Muscle of leg (tissue), 3 donors: ENCODE measurements at regions not wholly inside any gene's neighbourhood (a gene's known extent, or its start where the extent isn't known, plus 50 kb on each side); places are given as distances from the start of the nearest gene placed in this dataset.

Experiments
- DNase-seq: peaks from one replicate; pipeline ENCODE4 v3.0.0; 2013
- H3K27ac ChIP-seq: one replicate; pipeline ENCODE4 v1.5.1; 2013; ENCODE audit warnings: mild to moderate bottlenecking, low read length, control low read depth
- H3K27me3 ChIP-seq: one replicate; pipeline ENCODE4 v1.6.1; 2013; ENCODE audit warnings: low read length; ENCODE audit not compliant: control insufficient read depth, insufficient read depth
- H3K36me3 ChIP-seq: one replicate; pipeline ENCODE4 v1.6.1; 2013; ENCODE audit warnings: low read length; ENCODE audit not compliant: control insufficient read depth, insufficient read depth
- H3K4me1 ChIP-seq: one replicate; pipeline ENCODE4 v1.6.1; 2013; ENCODE audit warnings: low read length; ENCODE audit not compliant: control insufficient read depth, insufficient read depth
- H3K4me3 ChIP-seq: one replicate; pipeline ENCODE4 v1.5.1; 2013; ENCODE audit warnings: low read length, control low read depth
- H3K9me3 ChIP-seq: replicated peaks from 2 replicates; pipeline ENCODE4 v1.6.1; 2013; ENCODE audit warnings: low read depth, low read length; ENCODE audit not compliant: control insufficient read depth
- WGBS: methylation state at CpG from one replicate; pipeline ENCODE4 v1.1.5; 2013; ENCODE audit warnings: missing lambda C conversion rate; ENCODE audit not compliant: insufficient coverage; 5-methylcytosine and 5-hydroxymethylcytosine counted together

DNA sequence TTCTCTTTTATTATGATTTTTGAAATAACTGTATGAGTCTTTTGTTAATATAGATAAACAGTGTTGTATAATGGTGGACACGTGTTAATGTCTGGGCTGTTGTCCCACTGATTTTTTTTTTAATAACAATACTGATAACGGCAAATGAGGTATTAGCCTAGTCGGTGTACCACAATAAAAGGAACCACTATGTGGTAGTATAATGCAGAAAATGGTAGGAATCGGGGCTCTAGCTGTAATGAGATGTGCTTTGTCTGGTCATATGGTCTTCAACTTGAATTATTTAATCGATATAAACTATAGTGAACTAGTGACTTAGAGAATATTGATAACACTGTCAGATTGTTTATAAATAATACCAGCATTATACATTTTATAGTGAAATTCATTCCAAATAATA is 517.9 kb upstream of the SPHKAP start:
- no peak overlapping the region for H3K4me3 ChIP-seq
- peak; percentile 58 for DNase-seq
- no peaks in the 10 kb centered on the region for H3K36me3 ChIP-seq
- no peaks in the 10 kb centered on the region for H3K27me3 ChIP-seq
- H3K4me1 ChIP-seq = no peaks in the 10 kb centered on the region
- H3K27ac ChIP-seq = no peak overlapping the region
- H3K9me3 ChIP-seq = no peaks in the 10 kb centered on the region
- WGBS = no CpG with 5 or more reads among the region's 5 CpGs

DNA sequence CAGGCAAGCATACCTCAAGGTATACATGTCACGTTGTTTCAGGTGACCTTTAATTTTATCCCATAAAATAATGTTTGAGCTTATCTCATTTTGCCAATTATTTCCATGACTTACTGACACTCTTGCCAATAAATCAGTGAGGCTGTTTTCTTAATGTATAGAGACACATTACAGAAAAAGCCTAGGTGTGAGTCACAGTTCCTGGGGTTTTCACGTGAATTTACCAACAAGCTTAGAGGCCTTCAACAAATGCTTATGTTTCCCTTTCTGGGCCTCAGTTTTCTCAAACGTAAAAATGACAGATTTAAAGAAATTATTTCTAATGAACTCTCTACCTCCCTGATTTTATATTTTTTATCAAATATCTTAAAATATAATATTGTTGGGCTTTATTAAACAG is 517.5 kb upstream of the SPHKAP start:
- no peaks in the 10 kb centered on the region for H3K4me1 ChIP-seq
- H3K27me3 ChIP-seq = no peaks in the 10 kb centered on the region
- no peak overlapping the region for H3K4me3 ChIP-seq
- no peak for DNase-seq
- H3K27ac ChIP-seq = no peak overlapping the region
- no peaks in the 10 kb centered on the region for H3K9me3 ChIP-seq
- no CpG with 5 or more reads among the region's 3 CpGs for WGBS
- no peaks in the 10 kb centered on the region for H3K36me3 ChIP-seq

DNA sequence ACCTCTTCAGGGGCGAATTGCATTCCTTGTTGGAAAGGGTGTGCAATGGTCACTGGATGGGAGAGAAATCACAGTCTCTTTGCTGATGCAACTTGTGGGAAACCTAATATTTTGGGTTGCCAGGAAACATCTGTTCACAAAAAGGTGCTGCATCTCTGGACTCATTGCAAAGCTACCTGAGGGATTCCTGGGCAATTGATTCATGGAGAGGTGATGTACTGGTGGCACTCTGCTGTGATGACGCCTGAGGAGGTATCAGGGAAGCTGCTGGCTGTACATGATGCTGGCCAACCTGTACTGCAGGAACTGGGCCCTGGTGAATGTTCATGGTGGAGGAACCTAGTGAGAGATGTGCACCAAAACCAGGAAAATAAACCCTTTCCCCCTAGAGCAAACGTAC is 516.0 kb upstream of the SPHKAP start:
- Histone ChIP-seq H3K36me3 (no peaks in the 10 kb centered on the region), H3K9me3 (no peaks in the 10 kb centered on the region), H3K4me3 (no peak overlapping the region), H3K4me1 (no peaks in the 10 kb centered on the region), H3K27me3 (no peaks in the 10 kb centered on the region), H3K27ac (no peak overlapping the region)
- DNase-seq = no peak
- no CpG with 5 or more reads among the region's 3 CpGs for WGBS

DNA sequence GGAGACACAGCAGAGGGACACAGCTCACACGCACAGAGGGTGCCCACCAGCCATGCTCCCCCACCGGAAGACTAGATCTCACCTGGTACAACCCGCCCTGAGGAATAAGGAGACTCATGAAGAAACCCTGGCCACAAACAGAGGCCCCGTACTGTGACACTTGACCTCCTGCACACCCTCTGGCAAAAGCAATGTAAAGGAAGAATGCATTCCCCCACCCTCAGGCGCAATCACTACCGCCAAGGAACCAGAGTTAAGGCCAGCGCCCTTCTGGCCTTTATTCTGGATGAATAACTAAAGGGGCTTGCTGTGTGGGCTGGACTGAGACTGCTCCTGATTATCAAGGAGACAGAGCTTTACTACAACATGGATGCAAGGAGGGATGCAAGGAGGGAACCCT is 509.2 kb upstream of the SPHKAP start:
- Histone ChIP-seq H3K4me1 (peaks cover 2% of the 10 kb centered on the region), H3K36me3 (no peaks in the 10 kb centered on the region), H3K4me3 (no peak overlapping the region), H3K27me3 (no peaks in the 10 kb centered on the region), H3K27ac (no peak overlapping the region), H3K9me3 (no peaks in the 10 kb centered on the region)
- no peak for DNase-seq
- WGBS = 76% methylated on average over 3 of the region's 7 CpGs

DNA sequence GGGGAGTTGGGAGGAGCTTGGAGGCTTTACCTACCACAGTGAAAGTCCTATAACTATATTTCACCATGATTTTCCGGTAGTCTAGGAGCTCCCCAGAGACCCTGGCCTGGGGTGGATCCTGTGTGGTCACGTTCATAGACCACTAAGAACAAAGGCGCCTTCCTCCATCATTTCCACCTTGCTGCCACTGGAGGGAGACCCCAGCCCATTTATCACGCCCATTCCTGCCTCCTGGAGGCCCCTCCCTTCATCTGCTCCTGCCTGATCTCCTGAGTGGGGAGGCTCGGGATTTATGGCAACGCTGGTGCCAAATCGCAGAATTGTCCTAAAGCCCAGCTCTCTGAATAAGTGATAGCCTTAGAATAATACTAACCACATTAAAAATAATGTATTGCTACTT is 507.6 kb upstream of the SPHKAP start:
- Histone ChIP-seq H3K27me3 (no peaks in the 10 kb centered on the region), H3K9me3 (no peaks in the 10 kb centered on the region), H3K36me3 (no peaks in the 10 kb centered on the region), H3K27ac (no peak overlapping the region), H3K4me3 (no peak overlapping the region), H3K4me1 (peaks cover 2% of the 10 kb centered on the region)
- peak; percentile 61 for DNase-seq
- no CpG with 5 or more reads among the region's 7 CpGs for WGBS

DNA sequence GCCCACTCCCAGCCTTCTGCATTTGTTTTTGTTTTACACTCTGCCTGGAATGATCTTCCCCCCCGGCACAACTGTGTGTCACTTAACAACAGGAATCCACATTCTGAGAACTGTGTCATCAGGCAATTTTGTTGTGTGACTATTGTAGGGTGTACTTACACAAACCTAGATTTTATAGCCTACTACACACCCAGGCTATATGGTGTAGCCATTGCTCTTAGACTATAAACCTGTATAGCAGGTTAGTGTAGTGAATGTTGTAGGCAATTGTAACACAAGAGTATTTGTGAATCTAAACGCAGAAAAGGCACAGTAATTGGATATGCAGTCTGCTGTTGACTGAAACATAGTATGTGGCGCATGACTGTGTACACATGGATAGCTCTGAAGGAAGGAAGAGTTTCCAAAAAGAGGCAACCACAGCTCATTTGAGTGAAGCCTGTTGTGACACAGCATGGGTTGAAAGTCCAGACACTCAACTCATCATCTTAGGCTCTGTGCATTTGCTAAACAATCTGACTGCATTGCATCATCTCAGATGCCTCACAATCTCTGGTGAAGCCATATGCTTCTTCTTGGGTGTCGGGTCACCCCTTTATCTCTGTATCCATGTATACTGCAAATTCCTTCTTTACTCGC is 506.6 kb upstream of the SPHKAP start:
- no peak for DNase-seq
- Histone ChIP-seq H3K9me3 (no peaks in the 10 kb centered on the region), H3K4me3 (no peak overlapping the region), H3K36me3 (no peaks in the 10 kb centered on the region), H3K27me3 (no peaks in the 10 kb centered on the region), H3K4me1 (peaks cover 2% of the 10 kb centered on the region), H3K27ac (no peak overlapping the region)
- 83% methylated on average over 4 of the region's 5 CpGs for WGBS

DNA sequence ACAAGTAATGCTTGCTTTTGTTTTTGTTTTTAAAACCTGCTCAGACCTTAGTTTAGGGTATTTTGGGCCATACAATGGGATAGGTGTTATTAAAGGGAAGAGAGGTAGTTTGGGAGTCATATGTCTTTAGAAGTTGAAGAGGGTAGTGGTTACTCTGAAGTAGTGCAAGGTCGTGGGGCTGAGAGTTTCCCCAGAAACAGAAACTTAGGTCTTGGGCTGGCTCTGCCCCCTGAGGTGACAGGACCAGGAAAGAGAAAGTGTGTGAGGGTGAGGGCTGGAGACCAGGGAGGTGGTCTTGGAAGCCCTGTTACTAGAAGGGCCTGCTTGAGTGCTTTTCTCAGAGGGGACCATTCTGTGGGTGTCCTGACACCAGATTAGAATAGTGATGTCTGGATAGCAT is 500.5 kb upstream of the SPHKAP start:
- no peak for DNase-seq
- no peaks in the 10 kb centered on the region for H3K27me3 ChIP-seq
- 83% methylated on average over 1 of the region's 1 CpG for WGBS
- no peak overlapping the region for H3K4me3 ChIP-seq
- H3K36me3 ChIP-seq = no peaks in the 10 kb centered on the region
- H3K9me3 ChIP-seq = no peaks in the 10 kb centered on the region
- no peaks in the 10 kb centered on the region for H3K4me1 ChIP-seq
- no peak overlapping the region for H3K27ac ChIP-seq

DNA sequence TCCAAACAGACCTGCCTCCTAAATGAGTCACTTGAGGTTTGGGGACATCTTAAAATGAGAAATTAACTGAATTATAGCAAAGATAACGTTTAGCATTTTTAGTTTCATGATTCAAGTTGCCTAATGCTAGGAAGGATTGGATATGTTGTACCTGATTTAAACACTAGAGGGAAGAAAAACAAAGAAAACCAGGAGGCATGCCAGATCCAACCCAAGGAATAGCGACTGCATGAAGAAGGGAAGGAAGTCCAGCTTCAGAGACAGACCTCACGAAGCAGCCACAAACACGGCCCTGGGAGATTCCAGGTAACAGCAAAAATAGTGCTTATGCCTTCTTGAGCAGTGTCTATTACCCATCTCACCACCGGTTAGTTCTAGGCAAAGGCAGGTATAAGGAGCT is 499.9 kb upstream of the SPHKAP start:
- no peaks in the 10 kb centered on the region for H3K4me1 ChIP-seq
- no peaks in the 10 kb centered on the region for H3K27me3 ChIP-seq
- no peak overlapping the region for H3K27ac ChIP-seq
- H3K36me3 ChIP-seq = no peaks in the 10 kb centered on the region
- H3K9me3 ChIP-seq = no peaks in the 10 kb centered on the region
- WGBS = 10% methylated on average over 2 of the region's 5 CpGs
- peak; percentile 83 for DNase-seq
- H3K4me3 ChIP-seq = no peak overlapping the region

DNA sequence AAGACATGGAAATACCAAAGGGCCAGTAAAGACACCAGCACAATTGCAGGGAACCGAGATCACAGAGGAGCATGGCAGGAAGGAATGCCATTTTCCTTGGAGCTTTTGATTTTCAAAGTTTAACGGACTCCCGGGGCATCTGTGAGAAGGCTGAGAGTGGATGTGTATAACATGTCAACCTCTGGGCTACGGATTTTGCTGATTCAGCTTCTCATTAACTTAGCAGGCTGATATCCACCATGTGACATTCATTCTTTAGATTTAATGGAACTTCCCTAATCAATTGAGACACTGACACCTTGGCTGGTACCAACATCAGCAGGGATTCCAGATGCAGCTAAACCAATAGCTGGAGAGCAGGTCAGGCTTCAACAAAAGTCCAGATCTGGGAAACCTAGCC is 496.6 kb upstream of the SPHKAP start:
- no peak for DNase-seq
- 96% methylated on average over 3 of the region's 4 CpGs for WGBS

DNA sequence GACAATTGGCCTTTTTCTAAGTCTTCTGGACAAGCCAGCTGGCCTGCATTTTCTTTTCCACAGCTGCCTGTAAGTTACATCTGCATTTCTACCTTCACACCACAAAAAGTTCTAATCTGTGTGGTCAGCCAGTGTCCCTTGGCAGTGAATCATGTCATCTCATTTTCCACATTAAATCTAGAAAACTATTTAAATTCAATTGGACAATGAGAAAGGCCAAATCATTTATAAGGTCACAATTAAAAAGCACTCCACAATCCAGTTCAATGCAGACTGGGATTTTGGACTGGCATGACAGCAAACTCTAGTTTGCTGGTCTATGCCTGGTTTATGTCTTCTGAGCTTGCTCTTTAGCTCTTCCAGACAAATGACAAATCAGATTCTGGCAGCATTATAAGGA is 494.2 kb upstream of the SPHKAP start:
- H3K27ac ChIP-seq = peak overlapping the region; percentile 86
- peak; percentile 96 for DNase-seq
- H3K36me3 ChIP-seq = no peaks in the 10 kb centered on the region

More for the DNA sequence above, 496.6 kb upstream of the SPHKAP start:
- peaks cover 3% of the 10 kb centered on the region for H3K4me1 ChIP-seq
- H3K27me3 ChIP-seq = no peaks in the 10 kb centered on the region
- no peaks in the 10 kb centered on the region for H3K36me3 ChIP-seq
- H3K9me3 ChIP-seq = no peaks in the 10 kb centered on the region
- H3K4me3 ChIP-seq = no peak overlapping the region
- H3K27ac ChIP-seq = no peak overlapping the region

DNA sequence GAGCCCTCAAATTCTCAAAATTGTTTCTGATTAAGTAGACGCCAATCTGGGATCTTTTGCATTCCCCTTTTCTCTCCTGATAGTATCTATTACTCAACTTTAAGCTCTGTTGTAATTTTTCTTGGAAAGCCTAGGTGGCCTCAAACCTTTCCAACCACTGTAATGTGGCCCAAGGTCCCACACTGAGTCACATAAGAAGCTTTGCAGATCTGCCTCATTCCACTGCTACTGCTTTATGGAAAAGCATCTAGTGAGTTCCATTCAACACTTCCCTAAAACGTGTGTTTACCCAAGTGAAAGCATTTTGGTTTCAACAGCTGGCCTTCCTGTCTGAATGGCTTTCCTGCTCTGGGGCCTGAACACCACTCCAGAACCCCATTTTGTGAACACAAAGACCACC is 493.6 kb upstream of the SPHKAP start:
- H3K27ac ChIP-seq = peak overlapping the region; percentile 86
- no peaks in the 10 kb centered on the region for H3K9me3 ChIP-seq
- 14% methylated on average over 1 of the region's 2 CpGs for WGBS
- peaks cover 3% of the 10 kb centered on the region for H3K4me1 ChIP-seq
- no peaks in the 10 kb centered on the region for H3K27me3 ChIP-seq
- peak; percentile 96 for DNase-seq
- no peak overlapping the region for H3K4me3 ChIP-seq
- H3K36me3 ChIP-seq = no peaks in the 10 kb centered on the region

More for the DNA sequence above, 494.2 kb upstream of the SPHKAP start:
- Histone ChIP-seq H3K4me1 (peaks cover 3% of the 10 kb centered on the region), H3K4me3 (no peak overlapping the region), H3K27me3 (no peaks in the 10 kb centered on the region), H3K9me3 (no peaks in the 10 kb centered on the region)
